ENCODE measurements at regions not wholly inside any gene's neighbourhood (a gene's known extent, or its start where the extent isn't known, plus 50 kb on each side); places are given as distances from the start of the nearest gene placed in this dataset.
A peak's percentile ranks its signal among the peaks of the same experiment; 100 is the strongest.
"Not testable (repeated sequence)": the region's sequence is repeated elsewhere in the genome, so short reads cannot be mapped to it uniquely, and the experiment has no call there.

DNA sequence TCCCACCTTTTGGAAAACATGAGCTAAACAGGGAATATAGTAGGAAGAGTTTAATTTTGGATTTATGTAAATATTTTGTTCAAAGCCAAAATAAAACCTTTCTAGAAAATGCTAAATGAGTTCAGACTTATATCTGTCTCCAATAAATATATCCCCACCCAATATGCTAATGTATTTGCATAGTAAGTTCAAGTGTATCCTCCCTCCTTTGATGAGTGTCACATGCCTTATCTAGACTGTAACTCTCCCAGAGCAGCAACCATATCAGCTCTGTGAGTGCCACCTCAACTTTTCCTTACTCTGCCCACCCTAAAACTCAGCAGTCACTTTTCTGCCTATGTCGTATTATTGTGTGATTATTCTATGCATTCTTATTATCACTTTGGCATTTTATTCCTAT is 516.1 kb upstream of the NR3C2 start:
- DNase-seq: no peak

DNA sequence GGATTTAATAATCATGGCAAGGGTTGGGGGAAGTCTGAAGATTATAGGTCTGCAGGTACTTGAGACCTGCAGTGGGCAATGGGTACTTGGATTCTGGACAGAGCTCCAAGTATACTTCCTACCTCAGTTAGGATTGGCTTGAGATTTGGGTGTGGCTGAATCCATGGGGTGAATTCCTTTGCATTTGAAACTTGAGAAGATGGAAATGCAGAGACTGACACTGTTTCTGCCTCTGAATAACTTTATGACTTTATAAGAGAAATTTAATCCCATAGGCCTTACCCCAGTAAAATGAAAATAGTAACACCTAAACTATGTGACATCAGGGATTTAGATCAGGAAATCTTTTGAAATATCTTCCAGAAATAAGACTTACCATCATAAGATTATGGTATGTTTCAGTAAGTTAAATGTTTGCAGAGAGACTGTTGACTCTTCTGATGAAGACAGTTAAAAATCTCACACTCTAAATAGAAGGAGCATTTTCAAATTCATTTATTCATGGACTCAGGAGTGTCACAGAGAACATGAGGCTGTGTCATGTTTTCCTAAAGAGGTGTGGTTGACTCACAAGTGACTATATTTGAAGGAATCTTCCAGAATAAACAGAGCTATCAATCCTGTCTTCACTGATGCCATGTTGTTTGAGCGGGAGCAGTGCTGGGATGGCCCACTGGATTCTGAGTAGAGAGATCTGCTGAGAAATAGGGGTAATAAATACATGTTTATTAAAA is 513.5 kb upstream of the NR3C2 start:
- no peak for DNase-seq

DNA sequence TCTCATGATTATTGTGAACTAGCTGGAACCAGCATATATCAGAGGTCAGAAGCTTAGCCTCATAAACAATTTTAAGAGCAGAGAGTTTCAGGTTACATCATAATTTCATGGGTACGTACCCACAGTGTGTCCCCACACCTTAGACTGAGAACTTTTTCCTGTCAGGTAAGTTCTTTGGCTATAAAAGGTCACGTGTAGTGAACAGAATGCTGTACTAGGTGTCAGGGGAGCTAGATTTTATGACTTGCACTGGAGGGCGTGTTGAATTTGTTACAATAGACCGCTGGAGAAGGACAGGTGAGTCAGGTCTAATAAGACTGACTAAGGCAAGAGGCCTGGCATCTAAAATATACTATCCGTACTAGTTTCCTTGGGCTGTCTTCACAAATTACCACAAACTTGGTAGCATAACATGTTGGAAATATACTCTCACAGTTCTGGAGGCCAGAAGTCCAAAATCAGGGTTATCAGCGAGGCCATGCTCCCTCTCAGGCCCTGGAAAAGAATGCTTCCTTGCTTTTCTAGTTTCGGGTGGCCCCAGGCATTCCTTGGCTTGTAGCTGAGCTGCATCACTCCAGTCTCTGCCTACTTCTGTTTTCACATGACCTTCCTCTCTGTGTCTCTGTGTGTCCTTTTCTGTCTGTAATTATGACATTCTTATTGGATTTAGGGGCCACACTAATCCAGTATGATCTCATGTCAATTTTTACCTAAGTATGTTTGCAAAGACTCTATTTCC is 512.0 kb upstream of the NR3C2 start:
- DNase-seq: no peak

DNA sequence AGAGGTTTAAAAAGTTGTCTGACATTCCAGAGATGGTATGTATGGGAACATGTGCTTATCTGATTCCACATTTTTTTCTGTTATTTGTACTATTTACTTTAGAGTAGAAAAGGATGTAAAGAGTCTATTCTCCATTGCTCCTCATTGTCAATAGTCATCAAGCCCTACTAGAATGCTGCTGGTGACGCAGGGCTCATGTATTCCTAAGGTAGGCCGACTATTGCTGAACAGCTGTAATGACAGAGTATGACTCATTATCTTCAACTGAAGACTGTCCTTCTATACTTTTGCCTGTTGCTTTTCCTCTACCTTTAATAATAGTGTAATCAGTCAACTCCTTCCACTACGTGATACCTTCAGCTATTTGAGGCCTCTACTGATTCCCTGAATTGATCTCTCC is 509.1 kb upstream of the NR3C2 start:
- DNase-seq: no peak

DNA sequence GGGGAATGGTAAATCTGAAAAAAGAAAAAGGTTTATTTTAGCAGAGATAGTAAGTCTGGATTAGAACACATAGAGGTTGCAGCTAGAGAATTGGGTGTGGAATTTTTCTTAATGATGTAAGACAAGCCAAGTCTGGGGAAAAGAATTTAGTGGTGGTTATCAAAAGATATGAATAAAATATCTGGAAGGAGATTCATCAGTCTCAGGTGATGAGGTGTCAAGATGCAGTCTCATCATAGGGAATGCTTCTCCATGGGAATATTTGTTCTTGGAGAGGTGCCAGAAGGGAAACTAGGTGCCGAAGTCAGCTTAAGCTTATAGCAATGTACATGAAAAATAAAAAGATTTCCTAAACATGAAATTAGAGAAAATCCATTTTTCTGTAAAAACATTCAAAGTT is 504.1 kb upstream of the NR3C2 start:
- DNase-seq: no peak

DNA sequence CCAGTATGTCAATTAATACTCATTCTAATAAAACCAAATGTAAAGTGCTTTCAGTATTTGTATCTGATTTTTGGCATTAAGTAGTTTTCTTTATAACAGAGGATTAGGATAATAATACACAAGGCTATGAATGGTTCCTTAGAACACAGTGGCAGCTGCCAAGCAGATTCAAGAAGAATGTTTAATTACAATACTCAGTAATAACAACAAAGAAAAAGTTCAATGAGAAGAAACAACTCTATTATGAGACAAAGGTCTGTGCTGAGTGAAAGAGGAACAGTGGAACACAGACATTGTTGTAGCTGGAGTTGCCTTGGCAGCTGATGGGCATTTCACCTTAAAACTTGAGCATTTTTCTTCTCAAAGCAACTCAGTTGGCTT is 502.6 kb upstream of the NR3C2 start:
- no peak for DNase-seq

DNA sequence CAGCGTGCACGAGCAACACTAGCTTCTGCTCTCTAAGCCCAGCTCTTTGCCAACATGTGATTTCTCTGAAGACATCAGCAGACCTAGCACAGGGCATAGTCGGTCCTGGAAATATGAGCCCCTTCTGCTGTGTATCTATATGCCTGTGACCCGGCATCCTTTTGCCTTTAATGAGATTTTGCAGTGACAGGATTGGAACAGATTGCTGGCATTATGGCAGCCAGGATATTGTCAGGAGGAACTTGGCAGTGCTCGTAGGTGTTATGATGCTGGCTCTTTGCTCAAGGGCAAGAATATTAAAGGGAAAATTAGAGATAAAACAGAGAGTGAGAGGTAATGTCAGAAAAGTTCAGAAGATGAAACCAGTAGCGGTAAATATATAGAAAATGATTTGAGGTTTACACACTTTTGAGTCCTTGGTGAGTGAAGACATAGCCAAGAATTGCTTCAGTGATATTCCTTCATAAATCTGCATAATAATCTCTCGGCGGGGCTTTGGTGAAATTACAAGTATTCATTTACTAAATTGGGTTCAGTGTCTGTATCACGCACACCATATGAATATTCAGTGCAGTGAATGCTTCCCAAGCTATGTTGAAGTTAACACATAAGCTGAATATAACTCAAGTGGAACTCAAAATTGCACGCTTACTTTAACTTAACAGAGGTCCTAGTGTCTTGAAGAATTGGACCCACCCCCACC is 502.1 kb upstream of the NR3C2 start:
- no peak for DNase-seq

DNA sequence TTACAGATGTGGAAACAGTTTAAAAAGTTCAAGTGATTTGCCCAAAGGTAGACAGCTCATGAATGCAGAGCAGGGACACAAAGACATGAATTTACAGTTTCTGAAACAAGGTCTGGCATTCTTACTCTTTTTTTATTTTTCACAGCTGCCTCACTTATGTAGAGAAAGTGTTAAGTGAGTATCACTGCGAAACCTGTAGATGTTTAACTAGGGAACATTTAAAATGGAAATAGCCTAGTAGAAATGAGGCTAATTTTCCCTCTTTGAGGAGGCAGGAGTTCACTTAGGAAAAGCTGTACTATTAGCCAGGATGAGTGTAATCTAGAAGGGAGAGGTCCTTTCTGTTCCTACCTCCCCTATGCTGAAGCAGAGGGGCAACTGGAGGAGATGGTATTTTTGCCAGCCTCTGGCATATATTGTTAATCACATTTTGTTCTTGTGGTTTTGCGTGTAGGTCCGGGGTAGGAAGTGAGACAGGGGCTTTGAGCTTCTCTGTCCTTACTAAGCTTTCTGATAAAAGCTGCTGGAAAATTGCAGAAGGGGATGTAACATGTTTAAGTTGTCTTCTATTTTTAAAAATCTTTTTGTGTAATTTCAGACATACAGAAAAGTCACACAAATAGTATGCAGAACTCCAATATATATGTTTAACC is 492.8 kb upstream of the NR3C2 start:
- DNase-seq: no peak

DNA sequence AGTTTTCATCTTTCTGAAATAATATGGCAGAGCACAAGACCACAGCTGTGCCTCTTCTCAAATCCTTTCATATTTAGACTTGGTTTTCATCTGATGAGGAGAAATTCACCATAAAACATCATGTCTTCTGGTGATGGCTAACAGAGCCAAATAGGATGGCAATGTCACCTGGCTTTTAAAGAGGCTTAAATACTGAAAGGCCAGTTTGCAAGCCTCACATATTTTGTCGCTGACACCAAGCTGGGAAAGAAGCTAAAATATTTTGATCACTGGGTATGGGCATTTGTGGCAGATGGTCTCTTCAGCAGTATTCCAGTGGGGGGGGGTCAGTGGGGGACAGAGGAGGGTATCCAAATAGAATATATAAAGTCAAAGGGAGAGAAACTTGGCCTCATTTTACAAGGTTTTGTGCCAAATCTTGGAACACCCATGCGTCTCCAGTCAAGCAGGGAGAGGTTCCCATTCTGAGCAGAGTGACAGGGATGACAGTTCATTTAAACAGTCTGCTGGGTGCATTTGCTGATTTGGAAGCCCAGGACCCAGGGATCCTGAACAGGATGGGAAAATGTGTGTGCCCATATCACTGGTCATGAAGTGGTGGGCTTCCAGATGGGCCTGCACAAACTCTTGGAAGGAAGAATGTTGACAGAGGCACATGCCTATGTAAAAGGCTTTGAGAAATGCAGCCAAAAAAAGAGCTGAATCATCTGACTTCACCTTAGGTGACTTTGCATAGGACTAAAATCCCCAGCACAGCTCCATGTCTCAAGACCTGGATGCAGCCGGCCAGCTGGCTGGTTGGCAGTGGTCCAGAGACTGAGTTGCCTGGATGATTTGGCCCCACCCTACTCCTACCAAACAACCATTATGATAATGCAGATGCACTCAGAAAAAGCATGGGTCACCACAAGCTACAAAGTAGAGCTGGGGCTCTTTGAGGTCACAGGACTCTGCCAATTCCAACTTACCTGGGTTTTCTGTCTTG is 484.4 kb upstream of the NR3C2 start:
- DNase-seq: peak in 2 of 56 donors; percentile 1 to 35

DNA sequence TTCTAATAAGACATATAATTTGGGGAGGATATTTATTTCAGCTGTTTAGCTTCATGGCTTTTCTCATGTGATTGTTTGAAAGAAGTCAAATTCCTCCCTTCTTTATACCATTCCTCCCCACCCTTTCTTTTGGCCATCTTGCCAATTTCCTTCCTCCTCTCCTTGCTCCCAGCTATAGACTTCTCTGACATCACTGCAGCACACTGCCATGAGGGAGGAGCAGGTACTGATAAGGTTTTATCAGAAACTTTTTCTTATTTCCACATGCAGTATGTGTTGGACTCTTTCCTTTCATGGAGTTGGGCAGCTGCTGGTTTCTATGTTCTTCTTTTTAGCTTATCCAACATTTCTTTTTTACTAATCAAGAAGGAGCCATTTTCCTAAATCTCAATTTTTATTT is 481.7 kb upstream of the NR3C2 start:
- DNase-seq: no peak

DNA sequence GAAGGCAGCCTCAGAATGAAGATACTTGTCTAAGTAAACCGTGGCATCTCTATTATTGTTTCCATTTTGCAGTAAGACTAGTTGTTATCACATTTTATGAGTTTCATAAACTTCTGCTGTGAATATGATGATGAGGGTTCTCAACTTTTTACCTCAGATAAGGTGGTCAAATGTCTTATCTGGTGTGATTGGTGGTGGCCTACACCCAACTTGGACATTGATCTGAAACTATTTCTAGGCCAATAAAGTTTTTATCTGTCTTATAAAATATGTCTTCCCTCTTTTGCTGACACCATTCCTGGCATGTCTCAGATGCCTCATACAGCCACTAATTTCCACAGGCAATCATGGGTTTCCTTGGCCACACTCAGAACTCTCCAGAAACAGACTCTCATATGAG is 480.3 kb upstream of the NR3C2 start:
- DNase-seq: no peak

DNA sequence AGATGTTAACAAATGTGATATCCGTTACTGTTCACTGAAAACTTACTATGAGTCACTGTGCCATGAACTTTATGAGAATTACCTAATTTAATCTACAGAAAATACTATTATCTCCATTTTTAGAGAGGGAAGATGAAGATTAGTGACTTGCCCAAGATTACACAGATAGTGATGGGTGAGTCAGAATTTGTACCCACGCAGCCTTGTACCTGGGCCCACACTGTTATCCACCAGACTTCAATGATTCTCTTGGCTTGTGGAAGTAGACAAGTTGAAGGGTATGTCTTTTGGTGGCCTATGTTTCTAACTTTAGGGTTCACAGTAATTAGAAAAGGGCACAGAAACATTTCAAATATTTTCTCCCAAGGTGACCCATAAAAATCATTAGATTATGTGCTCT is 472.5 kb upstream of the NR3C2 start:
- DNase-seq: peak in 3 of 56 donors; percentile 1 to 11 (median 3)

DNA sequence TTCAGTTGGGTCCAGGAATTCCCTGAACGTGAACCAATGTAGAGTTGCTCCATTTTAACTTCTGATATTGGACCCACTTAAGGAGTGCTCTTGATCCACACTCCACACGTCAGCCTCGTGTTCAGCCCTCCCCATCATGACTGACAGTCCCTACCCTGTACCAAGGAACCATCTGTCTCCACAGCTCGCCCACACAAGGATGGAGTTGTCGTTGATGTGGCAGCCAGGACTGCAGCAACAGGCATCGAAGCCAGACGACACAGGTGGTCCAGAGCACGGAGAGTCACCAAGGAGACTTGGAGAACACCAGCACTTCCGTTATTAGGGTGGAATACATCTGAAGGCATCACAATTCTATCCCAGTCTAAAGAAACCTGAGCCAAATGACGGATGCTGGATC is 472.1 kb upstream of the NR3C2 start:
- DNase-seq: no peak

DNA sequence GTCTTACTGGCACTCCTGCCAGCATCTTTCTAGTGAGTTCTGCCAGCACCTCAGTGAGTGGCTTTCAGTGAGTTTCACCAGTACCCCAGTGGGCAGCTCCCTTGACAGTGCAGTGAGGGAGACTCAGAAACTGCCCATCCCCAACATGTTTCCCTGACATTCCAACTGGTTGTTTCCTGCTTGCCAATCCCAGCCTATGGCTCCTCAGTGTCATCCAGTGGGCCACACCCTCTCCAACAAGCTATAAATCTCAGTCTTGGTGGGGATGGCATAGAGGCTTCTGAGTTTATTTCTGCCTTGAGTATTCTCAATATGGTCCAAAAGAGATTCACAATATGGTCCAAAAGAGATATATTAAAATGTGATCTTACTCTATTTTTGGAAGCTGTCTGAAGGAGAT is 461.2 kb upstream of the NR3C2 start:
- DNase-seq: no peak

DNA sequence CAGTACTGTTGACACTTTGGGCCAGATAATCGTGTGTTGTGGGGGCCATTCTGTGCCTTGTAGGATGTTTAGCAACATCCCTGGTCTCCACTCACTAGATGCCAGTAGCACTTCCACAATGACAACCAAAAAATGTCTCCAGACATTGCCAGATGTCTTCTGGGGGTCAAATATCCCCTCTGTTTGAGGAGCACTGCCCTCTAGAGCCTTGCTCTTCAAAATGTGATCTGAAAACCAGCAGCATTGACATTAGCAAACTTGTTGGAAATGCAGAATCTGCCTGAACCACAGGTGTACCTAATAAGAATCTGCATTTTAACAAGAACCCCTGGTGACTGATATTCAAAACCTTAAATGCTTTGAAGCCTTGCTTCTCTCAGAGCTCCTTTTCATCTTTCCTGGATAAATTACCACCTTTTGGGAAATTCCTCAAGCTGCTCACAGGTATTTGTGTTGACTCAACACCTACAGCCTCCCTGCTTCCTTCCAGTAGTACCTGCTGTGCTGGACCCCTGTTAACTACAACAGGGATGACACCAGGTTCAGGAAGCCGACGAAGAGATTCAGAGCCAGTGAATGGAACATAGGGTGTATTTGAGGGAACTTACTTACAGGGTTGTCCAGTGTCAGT is 459.0 kb upstream of the NR3C2 start:
- no peak for DNase-seq

DNA sequence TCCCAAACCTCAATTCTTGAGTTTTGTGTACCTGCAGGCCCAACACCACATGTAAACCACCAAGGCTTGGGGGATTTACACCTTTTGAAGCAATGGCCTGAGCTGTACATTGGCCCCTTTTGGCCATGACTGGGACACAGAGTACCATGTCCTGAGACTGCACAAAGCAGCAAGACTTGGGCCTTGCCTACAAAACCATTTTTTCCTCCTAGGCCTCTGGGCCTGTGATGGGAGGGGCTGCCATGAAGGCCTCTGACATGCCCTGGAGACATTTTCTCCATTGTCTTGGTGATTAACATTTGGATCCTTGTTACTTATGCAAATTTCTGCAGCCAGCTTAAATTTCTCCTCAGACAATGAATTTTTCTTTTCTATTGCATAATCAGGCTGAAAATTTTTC is 455.9 kb upstream of the NR3C2 start:
- not testable (repeated sequence) for DNase-seq

DNA sequence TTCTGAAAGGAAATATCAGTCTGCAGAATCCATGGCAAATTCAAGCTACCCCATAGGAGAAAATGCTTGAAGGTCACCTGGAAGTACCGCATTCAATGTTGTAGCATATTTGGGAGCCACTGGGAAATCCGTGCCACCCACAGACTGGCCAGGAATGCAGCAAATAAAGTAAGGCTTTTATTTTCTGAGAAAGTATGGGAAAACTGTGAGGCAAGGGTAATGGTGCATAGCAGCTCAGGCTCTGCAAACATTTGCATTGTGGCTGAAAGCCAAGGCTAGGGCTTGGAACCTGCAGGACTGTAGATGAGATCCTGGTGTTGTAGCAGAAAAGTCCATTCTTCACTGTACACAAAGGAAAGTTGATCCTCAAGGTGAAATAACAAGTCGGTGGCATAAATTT is 450.9 kb upstream of the NR3C2 start:
- no peak for DNase-seq

DNA sequence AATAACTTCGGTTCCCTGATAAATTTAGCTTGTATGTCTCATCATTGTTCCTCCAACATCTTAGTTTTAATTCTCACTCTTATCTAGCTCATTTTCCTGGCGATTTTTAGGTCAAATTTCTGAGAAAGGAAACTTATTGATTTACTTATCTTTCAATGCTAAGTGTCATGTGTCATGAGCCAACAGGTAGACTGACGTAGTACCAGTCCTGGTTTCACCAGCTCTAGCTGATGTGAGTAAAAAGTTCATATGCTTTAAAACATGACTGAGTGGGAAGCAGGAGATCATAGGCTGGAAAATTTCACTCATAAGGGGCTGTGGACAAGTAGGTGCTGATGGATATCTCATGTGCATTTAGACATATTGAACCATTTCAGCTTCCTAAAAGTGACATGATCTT is 441.7 kb upstream of the NR3C2 start:
- no peak for DNase-seq

DNA sequence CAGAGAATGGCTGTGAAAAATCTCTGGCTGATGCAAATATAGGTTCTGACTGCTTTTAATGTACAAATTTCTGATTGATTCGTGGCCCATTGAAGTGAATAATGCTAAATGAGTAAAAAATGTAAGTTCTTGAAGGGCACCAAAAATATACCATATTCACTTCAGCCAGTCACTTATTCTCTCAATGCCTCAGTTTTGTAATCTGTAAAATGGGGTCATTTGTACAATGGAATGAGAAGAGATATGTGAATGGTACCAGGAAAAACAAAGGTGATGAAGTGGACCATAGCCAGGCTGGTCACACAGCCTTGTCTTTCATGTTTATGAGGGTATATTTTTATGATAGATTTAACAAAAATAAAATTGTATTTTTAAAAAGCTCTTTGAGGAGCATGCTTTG is 441.2 kb upstream of the NR3C2 start:
- DNase-seq: no peak
